ENCODE measurements at regions not wholly inside any gene's neighbourhood (a gene's known extent, or its start where the extent isn't known, plus 50 kb on each side); places are given as distances from the start of the nearest gene placed in this dataset.

DNA sequence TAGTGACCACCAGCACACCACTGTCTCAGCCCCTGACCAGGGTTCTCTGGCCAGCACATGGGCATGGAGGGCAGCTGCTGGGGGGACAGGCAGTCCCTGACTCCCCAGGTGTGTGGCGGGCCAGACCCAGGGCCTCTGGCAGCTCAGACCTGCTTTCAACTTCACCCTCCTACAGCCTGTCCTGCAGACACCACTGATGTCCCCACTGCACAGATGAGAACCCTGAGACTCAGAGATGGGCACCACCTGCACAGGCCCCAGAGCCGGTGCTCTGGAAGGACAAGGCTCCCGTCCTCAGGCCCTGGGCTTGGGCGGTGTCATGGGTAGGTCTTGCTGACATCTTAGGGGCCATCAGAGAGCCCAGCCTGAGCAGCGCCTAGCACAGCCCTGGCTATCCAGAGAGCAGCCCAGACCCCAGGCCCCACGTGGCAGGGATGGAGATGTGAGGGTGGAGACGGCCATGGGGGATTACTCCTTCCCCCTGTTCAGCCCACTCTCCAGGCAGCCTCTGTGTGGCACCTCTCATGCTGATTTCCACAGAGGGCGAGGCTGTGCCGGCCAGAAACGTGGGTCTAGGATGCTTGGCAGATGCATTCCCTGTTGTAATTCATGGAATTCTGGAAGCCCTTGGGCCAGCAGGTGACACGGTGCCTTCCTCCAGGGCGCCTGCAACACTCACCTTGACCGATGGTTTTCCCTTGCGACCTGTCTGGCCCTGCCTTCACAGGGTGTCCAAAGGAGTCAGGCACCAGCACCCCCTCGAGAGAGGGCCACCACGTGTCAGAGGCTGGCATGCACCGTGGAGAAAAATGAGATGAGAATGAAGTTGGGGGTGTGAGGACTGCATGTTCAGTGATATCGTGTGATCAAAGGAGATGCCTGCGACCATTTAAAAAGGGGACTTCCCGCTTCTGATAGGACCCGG is 61.2 kb upstream of the GLI2 start:
- TF ChIP-seq CTCF (IDR thresholded peaks at IDR 0.05) = no peak
- TF ChIP-seq POLR2A (IDR thresholded peaks at IDR 0.05) = no peak
